Activated gamma-delta T cell treated with anti-CD3 and anti-CD28 coated beads, Interleukin-2, amount 50 U/mL, for 16 hours (primary cell): ENCODE measurements at regions not wholly inside any gene's neighbourhood (a gene's known extent, or its start where the extent isn't known, plus 50 kb on each side); places are given as distances from the start of the nearest gene placed in this dataset.
"Not testable (repeated sequence)": the region's sequence is repeated elsewhere in the genome, so short reads cannot be mapped to it uniquely, and the experiment has no call there.

Experiments used
- DNase-seq: peaks from one replicate; pipeline ENCODE4 v3.0.0-alpha.2; 2020; ENCODE audit warnings: low read depth

DNA sequence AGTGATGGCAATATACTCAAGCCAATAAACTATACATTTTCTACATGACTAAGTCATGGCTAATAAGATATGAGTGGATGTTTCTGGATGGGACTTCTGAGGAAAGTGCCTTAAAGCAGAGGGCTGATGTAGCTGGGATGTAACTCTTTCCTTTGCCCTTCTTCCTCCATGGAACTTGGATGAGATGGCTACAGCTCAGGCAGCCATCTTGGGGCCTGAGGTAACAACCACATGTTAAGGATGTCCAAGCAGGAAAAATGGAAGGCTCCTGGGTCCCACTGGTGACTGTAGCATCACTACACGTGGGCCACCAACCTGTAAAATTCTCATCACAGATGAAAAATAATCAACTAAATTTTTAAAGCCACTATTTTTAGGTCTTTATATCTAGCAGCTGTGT is 54.4 kb upstream of the GRIP1 start:
- no peak for DNase-seq

GRCh38 chr12:66733839-66734238 is 55.0 kb upstream of the GRIP1 start:
- no peak for DNase-seq

DNA sequence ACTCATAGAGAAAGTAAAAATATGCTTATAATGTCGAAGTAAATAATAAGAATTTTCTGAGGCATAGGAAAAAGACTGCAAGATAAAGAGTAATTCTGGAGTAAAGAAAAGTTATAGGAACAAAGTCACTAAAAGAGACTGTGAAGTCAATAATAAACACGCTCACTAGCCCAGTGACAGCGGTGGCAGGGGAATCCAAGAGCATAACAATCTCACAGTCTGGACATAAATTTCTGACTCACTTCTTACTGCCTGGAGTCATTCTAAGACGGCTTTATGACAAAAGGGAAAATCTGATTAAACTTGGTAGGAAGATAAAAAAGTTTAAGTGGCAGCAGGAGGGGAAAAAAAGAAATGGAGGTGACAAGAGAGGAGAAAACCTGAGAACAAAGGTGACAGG is 56.4 kb upstream of the GRIP1 start:
- no peak for DNase-seq

- no peak for DNase-seq
Observed at GRCh38 chr12:66736931-66737330, 58.1 kb upstream of the GRIP1 start.

DNA sequence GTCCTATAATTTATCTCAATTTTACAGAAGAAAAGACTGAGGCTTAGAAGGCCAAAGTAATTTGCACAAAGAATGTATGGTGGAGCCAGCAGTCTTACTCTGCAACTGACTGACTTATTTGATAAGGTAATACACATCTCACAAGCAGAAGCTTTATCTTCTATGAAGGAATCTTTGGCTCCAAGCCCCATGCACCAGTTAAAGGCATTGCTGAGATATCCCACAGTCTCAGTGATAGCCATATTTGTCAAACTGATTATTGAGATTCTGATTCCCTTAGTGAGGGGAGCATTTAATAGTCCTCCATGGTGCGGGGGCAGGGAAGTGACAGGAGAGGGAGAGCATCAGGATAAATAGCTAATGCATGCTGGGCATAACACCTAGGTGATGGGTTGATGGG is 60.4 kb upstream of the GRIP1 start:
- DNase-seq = no peak

DNA sequence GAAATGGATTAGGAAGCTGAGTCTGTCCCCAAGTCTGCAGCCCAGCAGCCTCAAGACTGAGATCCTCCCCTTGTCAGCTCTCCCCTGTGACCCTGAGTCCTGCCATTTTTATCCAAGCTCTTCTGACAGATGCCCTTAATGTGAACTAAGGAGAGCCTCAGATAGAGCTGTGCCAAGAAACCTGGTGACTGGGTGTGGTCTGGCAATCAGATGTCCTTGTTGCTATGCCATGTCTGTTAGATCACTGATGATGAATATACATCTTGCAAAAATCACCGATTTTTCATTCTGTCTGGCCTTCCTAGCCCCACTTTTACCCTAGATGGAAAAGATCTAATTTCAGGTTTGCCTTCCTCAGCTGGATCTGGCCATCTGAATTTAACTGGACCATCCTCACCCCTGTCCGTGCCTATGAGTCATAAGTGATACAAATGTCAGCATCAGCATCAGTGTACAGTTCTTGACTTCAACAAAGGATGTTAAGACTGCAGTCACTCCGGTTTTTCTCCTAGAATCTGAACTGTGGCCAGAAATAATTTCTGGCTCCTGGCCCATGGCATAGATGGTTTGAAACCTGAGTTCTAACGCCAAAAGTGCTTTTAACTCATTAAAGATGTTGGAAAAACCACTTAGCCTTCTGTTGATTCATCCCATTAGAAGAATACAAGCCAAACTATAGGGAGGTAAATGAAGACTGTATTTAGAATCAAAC is 61.2 kb upstream of the GRIP1 start:
- DNase-seq = no peak

- no peak for DNase-seq
Observed at GRCh38 chr12:66740732-66741131, 61.9 kb upstream of the GRIP1 start.

- DNase-seq = no peak
Observed at GRCh38 chr12:66741919-66742318, 63.0 kb upstream of the GRIP1 start.

DNA sequence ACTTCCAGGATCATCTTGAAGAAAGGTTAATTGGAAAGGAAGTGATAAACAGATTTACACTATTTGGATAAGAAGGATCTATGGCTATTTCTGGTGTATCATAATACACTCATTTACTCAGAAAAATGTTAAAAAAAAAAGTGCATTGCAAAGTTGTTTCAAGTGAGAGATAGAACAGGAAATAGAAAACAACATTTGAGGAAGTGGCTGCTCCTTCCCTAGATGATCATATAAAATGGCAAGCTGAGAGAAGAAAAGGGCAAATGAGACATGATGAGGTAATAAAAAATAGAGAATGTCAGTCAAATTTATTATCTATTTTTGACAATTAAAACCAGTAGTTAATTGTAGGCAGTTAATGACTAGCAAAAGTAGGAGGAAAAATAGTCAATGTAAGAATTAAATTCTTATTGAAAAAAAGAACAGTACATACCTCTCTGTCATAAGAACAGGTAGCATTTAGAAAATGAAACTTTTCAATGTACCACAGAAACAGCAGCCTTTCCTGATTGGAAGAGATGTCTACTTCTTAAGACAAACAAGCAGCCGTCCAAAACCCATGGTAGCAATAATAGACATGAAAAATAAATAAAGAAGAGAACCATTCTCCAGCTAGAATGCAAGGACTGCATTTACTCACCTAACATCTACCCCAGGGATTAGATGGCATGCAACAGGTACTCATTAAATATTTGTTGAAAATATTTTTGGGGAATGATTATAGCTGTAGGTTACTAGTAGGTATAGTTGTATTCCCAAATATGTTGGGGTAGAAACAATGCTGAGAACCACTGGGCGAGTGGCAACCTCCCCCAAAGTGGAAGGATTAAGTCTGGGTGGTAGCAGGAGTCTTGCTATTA is 63.9 kb upstream of the GRIP1 start:
- DNase-seq = no peak

- no peak for DNase-seq
Observed at GRCh38 chr12:66744461-66744860, 65.6 kb upstream of the GRIP1 start.

- no peak for DNase-seq
Observed at GRCh38 chr12:66744956-66745383, 66.1 kb upstream of the GRIP1 start.

GRCh38 chr12:66746489-66747201 is 67.8 kb upstream of the GRIP1 start:
- no peak for DNase-seq

DNA sequence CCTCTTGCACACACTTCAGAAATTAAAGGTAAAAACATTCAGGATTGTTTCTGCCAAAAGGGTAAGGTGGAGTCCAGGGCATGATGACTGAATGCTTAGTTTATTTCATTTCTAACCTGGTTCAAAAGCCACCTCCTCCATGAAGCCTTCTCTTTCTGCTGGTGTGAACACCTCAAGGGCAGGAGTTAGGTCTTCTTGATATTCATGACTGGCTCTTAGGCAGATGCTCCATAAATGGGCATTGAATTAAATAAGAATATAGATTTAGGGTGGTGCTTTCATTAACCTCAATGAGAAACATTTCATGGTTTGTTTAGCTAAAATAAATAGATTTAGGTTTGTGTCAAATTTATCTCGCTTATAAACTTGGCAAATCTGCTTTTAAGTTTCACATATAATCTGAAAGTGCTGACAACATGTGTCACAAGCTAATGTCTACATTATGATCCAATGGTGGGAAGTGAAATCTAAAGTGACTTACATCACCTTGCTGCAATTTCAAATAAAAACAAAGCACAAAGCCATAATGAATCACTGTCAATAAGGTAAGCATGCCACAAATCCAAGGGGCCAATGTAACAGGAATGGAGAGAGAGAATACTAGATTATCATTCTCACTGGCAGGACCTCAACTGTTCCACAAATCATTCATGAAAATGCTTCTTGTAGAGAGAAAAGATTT is 72.7 kb upstream of the GRIP1 start:
- DNase-seq = no peak

GRCh38 chr12:66753810-66754209 is 74.9 kb upstream of the GRIP1 start:
- DNase-seq = no peak

GRCh38 chr12:66755727-66756395 is 77.0 kb upstream of the GRIP1 start:
- DNase-seq = no peak

DNA sequence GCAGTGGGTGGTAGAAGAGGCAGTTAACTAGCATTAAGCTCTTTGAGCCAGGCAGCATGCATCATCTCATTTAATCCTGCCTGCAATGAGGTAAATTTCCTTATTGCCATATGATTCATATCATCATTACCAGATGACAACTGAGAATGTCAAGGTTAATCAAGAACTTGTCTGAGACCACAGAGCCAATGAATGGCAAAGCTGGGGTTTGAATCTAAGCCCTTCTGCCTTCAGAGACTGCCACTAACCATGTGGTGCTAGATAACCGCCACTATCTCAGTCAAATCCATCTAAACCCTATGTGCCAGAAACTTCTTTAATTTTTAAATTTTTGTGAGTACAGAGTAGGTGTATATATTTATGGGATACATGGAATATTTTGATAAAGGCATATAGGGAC is 77.8 kb upstream of the GRIP1 start:
- no peak for DNase-seq

- DNase-seq = not testable (repeated sequence)
Observed at GRCh38 chr12:66760122-66760521, 81.2 kb upstream of the GRIP1 start.

DNA sequence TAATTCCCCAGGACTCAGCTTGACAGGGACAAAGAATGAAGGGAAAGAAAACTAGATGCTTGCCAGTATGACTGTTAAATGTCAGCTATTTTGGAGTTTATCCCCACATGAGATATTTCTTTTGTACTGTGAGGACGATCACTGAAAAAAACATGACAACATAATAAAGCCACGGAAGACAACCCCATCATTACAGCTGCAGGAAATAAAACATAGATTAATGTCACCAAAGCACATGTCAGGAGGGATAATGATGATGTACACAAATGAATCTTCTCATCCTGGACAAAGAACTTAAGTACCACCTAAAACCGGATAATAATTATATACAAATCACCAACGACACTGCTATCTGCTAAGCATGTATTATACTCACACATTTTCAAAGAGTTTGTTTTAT is 84.6 kb upstream of the GRIP1 start:
- no peak for DNase-seq

DNA sequence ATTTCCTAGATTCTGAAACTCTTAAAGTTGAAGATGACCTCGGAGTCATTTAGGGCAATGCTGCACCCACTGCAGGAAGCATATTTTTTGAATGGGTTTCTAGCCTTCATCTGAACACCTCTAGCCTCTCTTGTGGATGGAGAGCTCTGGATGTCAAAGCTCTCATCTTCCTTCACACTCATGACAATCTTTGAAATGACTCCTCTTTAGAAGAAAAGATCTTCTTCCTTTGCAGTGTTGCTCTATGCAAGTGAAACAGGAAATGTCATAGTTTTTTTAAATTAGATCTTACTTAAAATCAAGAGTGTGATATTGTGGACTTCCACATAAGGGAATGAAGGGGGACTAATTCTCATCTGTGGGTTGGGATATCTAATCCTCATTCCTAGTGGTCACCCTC is 86.3 kb upstream of the GRIP1 start:
- DNase-seq = no peak

DNA sequence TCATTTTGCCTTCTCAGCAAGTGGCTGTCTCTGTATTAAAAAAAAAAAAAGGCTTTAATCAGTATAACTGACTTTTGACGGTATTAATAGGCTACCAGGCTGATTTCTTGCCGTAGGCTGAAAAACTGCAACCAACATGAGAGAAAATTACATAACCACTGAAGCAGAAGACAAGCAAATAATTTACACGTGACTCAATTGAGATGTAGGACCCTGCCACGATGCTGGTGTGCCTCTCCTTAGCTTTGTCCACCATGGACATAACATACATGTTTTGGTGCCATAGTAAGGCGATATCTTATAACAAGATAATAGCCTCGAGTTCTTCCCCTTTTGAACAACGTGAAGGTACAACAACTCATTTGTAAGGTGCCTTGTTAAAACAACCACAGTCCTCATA is 88.7 kb upstream of the GRIP1 start:
- DNase-seq = no peak

- no peak for DNase-seq
Observed at GRCh38 chr12:66768293-66768692, 89.4 kb upstream of the GRIP1 start.

DNA sequence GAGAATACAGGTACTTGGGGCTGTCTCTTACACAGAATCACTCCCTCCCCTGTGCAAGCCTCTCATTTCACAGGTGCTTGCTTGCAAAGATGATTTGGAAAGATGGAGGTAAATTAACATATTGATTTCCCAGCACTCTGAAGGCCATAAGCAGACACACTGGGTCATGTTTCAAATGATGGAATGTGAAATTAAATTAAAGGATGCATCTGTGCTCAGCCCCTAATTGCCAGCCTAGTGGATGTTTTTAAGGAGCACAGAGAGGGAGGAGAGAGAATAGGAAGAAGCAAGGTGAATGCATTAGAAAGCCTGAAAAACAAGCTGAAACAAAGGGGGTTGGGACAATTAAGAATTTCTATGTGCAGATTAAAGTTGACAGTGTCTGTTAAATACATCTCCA is 96.1 kb upstream of the GRIP1 start:
- no peak for DNase-seq
